ENCODE measurements at regions not wholly inside any gene's neighbourhood (a gene's known extent, or its start where the extent isn't known, plus 50 kb on each side); places are given as distances from the start of the nearest gene placed in this dataset.

DNA sequence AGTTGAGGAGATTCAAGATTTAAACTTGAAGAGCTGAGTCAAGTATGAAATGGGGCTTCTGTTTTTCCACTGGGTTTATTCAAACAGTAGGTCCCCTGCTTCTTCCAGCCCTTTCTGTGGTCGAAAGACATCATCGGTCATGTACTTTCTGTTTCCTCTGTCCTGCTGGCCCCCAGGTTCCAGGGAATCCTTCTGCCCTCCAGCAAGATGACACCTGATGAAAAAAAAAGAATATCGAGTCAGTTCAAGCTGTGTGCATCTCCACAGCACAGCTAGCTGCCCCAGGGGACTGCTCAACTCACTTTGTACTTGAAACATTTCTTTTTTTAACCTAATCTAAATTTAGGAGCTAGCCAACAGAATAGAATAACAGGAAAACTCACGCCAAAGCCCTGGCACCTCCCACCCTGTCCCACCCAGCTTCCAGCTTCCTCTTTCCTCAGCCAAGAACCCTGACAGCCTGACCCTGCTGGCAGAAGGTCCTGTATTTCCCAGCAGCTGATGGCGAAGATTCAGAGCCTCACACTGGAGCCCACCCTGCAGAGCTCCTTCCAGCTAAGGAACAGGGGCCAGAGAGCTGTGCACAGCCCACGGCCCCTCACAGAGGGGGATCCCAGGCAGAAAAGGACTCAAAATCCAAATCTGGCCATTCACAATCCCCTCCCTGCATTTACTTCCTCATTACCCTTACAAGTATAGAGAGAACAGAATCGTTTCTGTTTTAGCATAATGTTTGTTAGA lies 176.5 kb downstream of the PSMG1 start:
- TF ChIP-seq CTCF (IDR thresholded peaks at IDR 0.05; ENCODE audit: insufficient read depth, low read depth, low read length, missing control alignments) = no peak
- no peak overlapping the region for H3K4me3 ChIP-seq (ENCODE audit: low read depth, low read length)
- no peak for DNase-seq (ENCODE audit: low read depth)

- DNase-seq (ENCODE audit: low read depth) = no peak
- no peak for TF ChIP-seq CTCF (IDR thresholded peaks at IDR 0.05; ENCODE audit: insufficient read depth, low read depth, low read length, missing control alignments)
- H3K4me3 ChIP-seq (ENCODE audit: low read depth, low read length) = no peak overlapping the region
These were observed 177.8 kb downstream of the PSMG1 start for GRCh38 chr21:39005502-39005787.

DNA sequence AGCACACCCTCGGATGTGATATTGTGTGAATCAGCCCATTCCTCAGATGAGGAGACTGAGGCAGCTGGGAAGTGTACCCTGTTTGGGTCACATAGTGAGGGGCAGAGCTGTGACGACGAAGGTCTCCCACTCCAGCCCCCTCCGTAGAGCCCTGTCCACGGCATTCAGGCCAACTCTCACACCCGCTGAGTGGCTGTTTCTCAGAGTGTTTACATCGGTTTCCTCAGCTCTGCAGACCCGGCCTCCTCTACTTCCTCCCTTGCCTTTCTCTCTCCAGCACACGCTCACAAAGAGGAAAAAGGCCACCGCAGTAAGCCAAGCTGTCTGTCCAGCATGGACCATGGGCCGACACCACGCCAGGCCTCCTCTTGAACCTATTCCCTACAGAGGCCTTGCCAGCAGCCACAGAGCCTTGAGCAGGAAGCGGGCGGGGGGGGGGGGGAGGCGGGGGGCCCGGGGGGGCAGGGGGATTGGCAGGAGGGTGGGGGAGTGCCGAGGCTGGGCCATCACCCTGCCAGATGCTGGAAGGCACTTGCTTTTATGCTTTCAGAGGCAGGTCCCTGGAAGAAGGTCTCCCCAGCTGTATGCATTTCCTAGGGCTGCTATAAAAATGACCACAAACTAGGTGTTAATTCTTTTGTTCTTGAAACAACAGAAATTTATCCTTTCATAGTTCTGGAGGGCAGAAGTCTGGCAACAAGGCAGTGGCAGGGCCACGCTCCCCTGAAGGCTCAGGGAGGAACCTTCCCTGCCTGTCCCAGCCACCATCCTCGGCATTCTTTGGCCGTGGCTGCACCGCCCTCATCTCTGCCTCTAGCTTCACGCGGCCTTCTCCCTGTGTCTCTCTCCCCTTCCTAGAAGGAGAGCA lies 178.4 kb downstream of the PSMG1 start:
- no peak for TF ChIP-seq CTCF (IDR thresholded peaks at IDR 0.05; ENCODE audit: insufficient read depth, low read depth, low read length, missing control alignments)
- no peak overlapping the region for H3K4me3 ChIP-seq (ENCODE audit: low read depth, low read length)
- no peak for DNase-seq (ENCODE audit: low read depth)

GRCh38 chr21:39003982-39004633 lies 179.1 kb downstream of the PSMG1 start:
- TF ChIP-seq CTCF (IDR thresholded peaks at IDR 0.05; ENCODE audit: insufficient read depth, low read depth, low read length, missing control alignments) = no peak
- H3K4me3 ChIP-seq (ENCODE audit: low read depth, low read length) = no peak overlapping the region
- no peak for DNase-seq (ENCODE audit: low read depth)

GRCh38 chr21:39001341-39001740 lies 181.9 kb downstream of the PSMG1 start:
- DNase-seq (ENCODE audit: low read depth) = no peak
- no peak overlapping the region for H3K4me3 ChIP-seq (ENCODE audit: low read depth, low read length)
- no peak for TF ChIP-seq CTCF (IDR thresholded peaks at IDR 0.05; ENCODE audit: insufficient read depth, low read depth, low read length, missing control alignments)

GRCh38 chr21:39000496-39000895 lies 182.8 kb downstream of the PSMG1 start:
- no peak for TF ChIP-seq CTCF (IDR thresholded peaks at IDR 0.05; ENCODE audit: insufficient read depth, low read depth, low read length, missing control alignments)
- no peak overlapping the region for H3K4me3 ChIP-seq (ENCODE audit: low read depth, low read length)
- DNase-seq (ENCODE audit: low read depth) = no peak

Measured in GM12865 (cell line).